ENCODE measurements at regions not wholly inside any gene's neighbourhood (a gene's known extent, or its start where the extent isn't known, plus 50 kb on each side); places are given as distances from the start of the nearest gene placed in this dataset.

GRCh38 chr13:97058926-97059325 lies 64.7 kb upstream of the OXGR1 start:
- no peak for TF ChIP-seq EZH2 (IDR thresholded peaks at IDR 0.05; ENCODE audit: insufficient read depth, low read length)
- TF ChIP-seq CTCF (IDR thresholded peaks at IDR 0.05; ENCODE audit: insufficient read depth, low read depth, low read length): no peak

All from astrocyte (in vitro differentiated cells and primary cell).